T-cell (primary cell): ENCODE measurements at regions not wholly inside any gene's neighbourhood (a gene's known extent, or its start where the extent isn't known, plus 50 kb on each side); places are given as distances from the start of the nearest gene placed in this dataset.
"Not testable (repeated sequence)": the region's sequence is repeated elsewhere in the genome, so short reads cannot be mapped to it uniquely, and the experiment has no call there.

Experiments used
- ATAC-seq, 4 experiments: fragments of 200-7000 bp in 3 of 4; fragments of 150-1000 bp in 1 of 4; cut with Tn5 transposase; replicated peaks in 1 of 4; 1 replicate in 3 of 4; 2 replicates in 1 of 4; pipeline ENCODE4 v1.10.0; 2021; ENCODE audit warnings: moderate library complexity in 3 of 4, mild to moderate bottlenecking in 2 of 4, moderate number of reproducible peaks in 1 of 4
- CTCF ChIA-PET, 2 donors: fragments of 300-600 bp; sonication (Branson Sonifier 250); formaldehyde crosslinking; loops; one replicate each; lab custom pipeline; 2022; ENCODE audit warnings: antibody characterized with exemption in 2 of 2; lab: Charles Lee
- POLR2A ChIA-PET, 2 donors: fragments of 300-600 bp; sonication (Branson Sonifier 250); formaldehyde crosslinking; loops; one replicate each; lab custom pipeline; 2022; ENCODE audit warnings: antibody characterized with exemption in 2 of 2; lab: Charles Lee
- DNase-seq, 35 experiments: peaks; one replicate each; pipeline versions ENCODE4 v3.0.0 to v3.0.0-alpha.2; 2013 to 2023
- H3K27ac ChIP-seq: one replicate; pipeline ENCODE4 v1.5.1; 2013; ENCODE audit warnings: low read length
- H3K27me3 ChIP-seq, 2 experiments: replicated peaks in 1 of 2; 1 replicate in 1 of 2; 2 replicates in 1 of 2; pipeline versions ENCODE4 v1.6.1 to v1.7.0; 2013; ENCODE audit warnings: low read length in 1 of 2, mixed read lengths in 1 of 2; ENCODE audit not compliant: control insufficient read depth in 2 of 2, insufficient read depth in 2 of 2; ENCODE audit errors: extremely low read depth in 1 of 2
- H3K36me3 ChIP-seq, 2 donors: 1 replicate in 1 of 2; 2 replicates in 1 of 2; pipeline versions ENCODE4 v1.6.1 to v1.7.0; 2013; ENCODE audit warnings: low read length in 1 of 2; ENCODE audit not compliant: control insufficient read depth in 2 of 2, insufficient read depth in 1 of 2; ENCODE audit errors: extremely low read depth in 1 of 2
- H3K4me1 ChIP-seq, 2 experiments: 1 replicate in 1 of 2; 2 replicates in 1 of 2; pipeline versions ENCODE4 v1.6.1 to v1.7.0; 2013; ENCODE audit warnings: low read length in 2 of 2, mixed read lengths in 1 of 2; ENCODE audit not compliant: insufficient read depth in 2 of 2, control insufficient read depth in 1 of 2; ENCODE audit errors: extremely low read depth in 1 of 2
- H3K4me3 ChIP-seq, 2 donors: 1 replicate in 1 of 2; 2 replicates in 1 of 2; pipeline versions ENCODE4 v1.5.1 to v1.7.0; 2013; ENCODE audit warnings: mild to moderate bottlenecking in 2 of 2, low read length in 1 of 2, moderate library complexity in 1 of 2; ENCODE audit not compliant: control insufficient read depth in 1 of 2; ENCODE audit errors: extremely low read depth in 1 of 2
- H3K9me3 ChIP-seq: 2 replicates; pipeline ENCODE4 v1.7.0; 2013
- H3K27ac Mint-ChIP-seq, 2 donors: one replicate each; pipeline ENCODE4 v1.8.0; 2020 to 2021; ENCODE audit warnings: mild to moderate bottlenecking in 2 of 2, mixed read lengths in 2 of 2
- H3K27me3 Mint-ChIP-seq, 2 donors: one replicate each; pipeline ENCODE4 v1.8.0; 2021 to 2022; ENCODE audit warnings: mixed read lengths in 2 of 2
- H3K36me3 Mint-ChIP-seq: one replicate; pipeline ENCODE4 v1.8.0; 2021; ENCODE audit warnings: mixed read lengths
- H3K4me1 Mint-ChIP-seq, 3 donors: one replicate each; pipeline ENCODE4 v1.8.0; 2020 to 2022; ENCODE audit warnings: mixed read lengths in 3 of 3, mild to moderate bottlenecking in 1 of 3
- H3K4me3 Mint-ChIP-seq, 3 donors: one replicate each; pipeline ENCODE4 v1.8.0; 2020 to 2022; ENCODE audit warnings: mild to moderate bottlenecking in 3 of 3, mixed read lengths in 3 of 3, moderate library complexity in 3 of 3
- H3K9me3 Mint-ChIP-seq, 3 donors: one replicate each; pipeline ENCODE4 v1.8.0; 2020 to 2022; ENCODE audit warnings: mixed read lengths in 3 of 3
- WGBS: methylation state at CpG from one replicate; pipeline ENCODE4 v1.1.5; 2013; ENCODE audit warnings: missing lambda C conversion rate; ENCODE audit not compliant: insufficient coverage; 5-methylcytosine and 5-hydroxymethylcytosine counted together

- Histone ChIP-seq H3K36me3 (no peaks in the 10 kb centered on the region), H3K4me3 (no peak overlapping the region), H3K9me3 (no peaks in the 10 kb centered on the region), H3K4me1 (no peaks in the 10 kb centered on the region), H3K27ac (no peak overlapping the region), H3K27me3 (peaks cover 0 to 4% of the 10 kb centered on the region in 2 experiments)
- no peak overlapping the region for H3K27ac Mint-ChIP-seq
- DNase-seq, result no peak
- peaks cover 0 to 15% of the 10 kb centered on the region in 2 donors for H3K27me3 Mint-ChIP-seq
- H3K9me3 Mint-ChIP-seq, result no peaks in the 10 kb centered on the region
- ATAC-seq, result no peak
- H3K36me3 Mint-ChIP-seq, result no peaks in the 10 kb centered on the region
- 100% methylated on average over 1 of the region's 4 CpGs for WGBS
- H3K4me1 Mint-ChIP-seq, result no peaks in the 10 kb centered on the region
- POLR2A ChIA-PET, result no interaction called here
- H3K4me3 Mint-ChIP-seq, result no peak overlapping the region
- CTCF ChIA-PET, result interaction anchor here in 1 of 2 donors (0.7 kb wide), 1 partner anchor 39 kb away, joined by 3 read pairs; no protein-coding TSS in a partner anchor
Measured at GRCh38 chr4:146104541-146104940, 71.0 kb upstream of the LSM6 start.

GRCh38 chr4:146104052-146104451, 71.5 kb upstream of the LSM6 start:
- 91% methylated on average over 6 of the region's 9 CpGs for WGBS
- peaks cover 0 to 15% of the 10 kb centered on the region in 2 donors for H3K27me3 Mint-ChIP-seq
- H3K9me3 ChIP-seq, H3K9me3 Mint-ChIP-seq, H3K27ac Mint-ChIP-seq, H3K36me3 Mint-ChIP-seq, ATAC-seq, H3K4me1 Mint-ChIP-seq, H3K27me3 ChIP-seq, DNase-seq, H3K27ac ChIP-seq, H3K4me3 ChIP-seq, H3K36me3 ChIP-seq, H3K4me1 ChIP-seq, POLR2A ChIA-PET, H3K4me3 Mint-ChIP-seq: not testable (repeated sequence)
- CTCF ChIA-PET, result interaction anchor here in 1 of 2 donors (0.7 kb wide), 1 partner anchor 38 kb away, joined by 3 read pairs; no protein-coding TSS in a partner anchor

- H3K27me3 ChIP-seq, result peaks cover 0 to 6% of the 10 kb centered on the region in 2 experiments
- Mint-ChIP-seq H3K27ac (no peak overlapping the region), H3K4me1 (no peaks in the 10 kb centered on the region), H3K9me3 (peaks cover 0 to 3% (median 0%) of the 10 kb centered on the region in 3 donors), H3K27me3 (peaks cover 6 to 29% of the 10 kb centered on the region in 2 donors), H3K36me3 (no peaks in the 10 kb centered on the region), H3K4me3 (no peak overlapping the region)
- no CpG with 5 or more reads among the region's 3 CpGs for WGBS
- no peak overlapping the region for H3K4me3 ChIP-seq
- DNase-seq, result no peak
- no peak overlapping the region for H3K27ac ChIP-seq
- H3K9me3 ChIP-seq, result no peaks in the 10 kb centered on the region
- no peak for ATAC-seq
- ChIA-PET POLR2A (no interaction called here), CTCF (no interaction called here)
- no peaks in the 10 kb centered on the region for H3K36me3 ChIP-seq
- H3K4me1 ChIP-seq, result no peaks in the 10 kb centered on the region
Measured at GRCh38 chr4:146099585-146099984, 75.9 kb upstream of the LSM6 start.

GRCh38 chr4:146098978-146099377, 76.5 kb upstream of the LSM6 start:
- no CpG with 5 or more reads among the region's 2 CpGs for WGBS
- CTCF ChIA-PET, result no interaction called here
- peaks cover 6 to 29% of the 10 kb centered on the region in 2 donors for H3K27me3 Mint-ChIP-seq

DNA sequence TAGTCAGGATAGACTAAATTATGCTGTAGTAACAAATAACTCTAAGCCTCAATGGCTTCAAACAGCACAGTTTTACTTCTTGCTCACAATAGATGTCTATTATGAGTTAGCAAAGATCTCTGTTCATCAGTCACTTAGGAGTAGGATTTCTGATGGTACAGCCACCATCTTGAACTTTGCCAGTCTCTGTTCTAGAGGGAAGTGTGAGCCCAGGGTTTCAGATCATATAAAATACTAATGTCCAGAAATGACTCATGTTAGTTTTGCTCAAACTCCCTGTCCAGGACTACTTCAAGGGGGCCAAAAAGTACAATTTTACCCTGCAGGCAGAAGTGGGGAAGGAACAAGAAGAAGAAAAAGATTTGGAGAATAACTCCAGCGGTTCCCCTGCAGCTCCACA, 77.1 kb upstream of the LSM6 start:
- DNase-seq (no peak), ATAC-seq (no peak)
- Mint-ChIP-seq H3K4me3 (no peak overlapping the region), H3K36me3 (no peaks in the 10 kb centered on the region), H3K27ac (no peak overlapping the region), H3K9me3 (peaks cover 0 to 3% (median 0%) of the 10 kb centered on the region in 3 donors), H3K27me3 (peaks cover 6 to 27% of the 10 kb centered on the region in 2 donors), H3K4me1 (no peaks in the 10 kb centered on the region)
- POLR2A ChIA-PET, result no interaction called here
- peaks cover 0 to 6% of the 10 kb centered on the region in 2 experiments for H3K27me3 ChIP-seq
- H3K4me3 ChIP-seq, result no peak overlapping the region
- CTCF ChIA-PET, result no interaction called here
- H3K9me3 ChIP-seq, result no peaks in the 10 kb centered on the region
- no peaks in the 10 kb centered on the region for H3K36me3 ChIP-seq
- no CpG with 5 or more reads among the region's 1 CpG for WGBS
- no peaks in the 10 kb centered on the region for H3K4me1 ChIP-seq
- H3K27ac ChIP-seq, result no peak overlapping the region

More at GRCh38 chr4:146098978-146099377, 76.5 kb upstream of the LSM6 start:
- Mint-ChIP-seq H3K36me3 (no peaks in the 10 kb centered on the region), H3K4me1 (no peaks in the 10 kb centered on the region), H3K9me3 (peaks cover 0 to 3% (median 0%) of the 10 kb centered on the region in 3 donors), H3K4me3 (no peak overlapping the region), H3K27ac (no peak overlapping the region)
- Histone ChIP-seq H3K4me3 (no peak overlapping the region), H3K27me3 (peaks cover 0 to 6% of the 10 kb centered on the region in 2 experiments), H3K4me1 (no peaks in the 10 kb centered on the region), H3K36me3 (no peaks in the 10 kb centered on the region), H3K9me3 (no peaks in the 10 kb centered on the region), H3K27ac (no peak overlapping the region)
- DNase-seq, result no peak
- POLR2A ChIA-PET, result no interaction called here
- ATAC-seq, result no peak

- Mint-ChIP-seq H3K9me3 (peaks cover 0 to 3% (median 0%) of the 10 kb centered on the region in 3 donors), H3K4me3 (no peak overlapping the region), H3K27me3 (peaks cover 6 to 21% of the 10 kb centered on the region in 2 donors), H3K27ac (no peak overlapping the region), H3K36me3 (no peaks in the 10 kb centered on the region), H3K4me1 (no peaks in the 10 kb centered on the region)
- ChIA-PET CTCF (no interaction called here), POLR2A (no interaction called here)
- no peaks in the 10 kb centered on the region for H3K4me1 ChIP-seq
- DNase-seq (no peak), ATAC-seq (no peak)
- no peaks in the 10 kb centered on the region for H3K9me3 ChIP-seq
- no peak overlapping the region for H3K4me3 ChIP-seq
- peaks cover 0 to 3% of the 10 kb centered on the region in 2 experiments for H3K27me3 ChIP-seq
- 33% methylated on average over 1 of the region's 2 CpGs for WGBS
- no peaks in the 10 kb centered on the region for H3K36me3 ChIP-seq
- H3K27ac ChIP-seq, result no peak overlapping the region
Measured at GRCh38 chr4:146096371-146096770, 79.1 kb upstream of the LSM6 start.
